Muscle of arm (tissue), 1 donor: ENCODE measurements at regions not wholly inside any gene's neighbourhood (a gene's known extent, or its start where the extent isn't known, plus 50 kb on each side); places are given as distances from the start of the nearest gene placed in this dataset.

Experiments used
- DNase-seq: peaks from one replicate; pipeline ENCODE4 v3.0.0-alpha.2; 2013

DNA sequence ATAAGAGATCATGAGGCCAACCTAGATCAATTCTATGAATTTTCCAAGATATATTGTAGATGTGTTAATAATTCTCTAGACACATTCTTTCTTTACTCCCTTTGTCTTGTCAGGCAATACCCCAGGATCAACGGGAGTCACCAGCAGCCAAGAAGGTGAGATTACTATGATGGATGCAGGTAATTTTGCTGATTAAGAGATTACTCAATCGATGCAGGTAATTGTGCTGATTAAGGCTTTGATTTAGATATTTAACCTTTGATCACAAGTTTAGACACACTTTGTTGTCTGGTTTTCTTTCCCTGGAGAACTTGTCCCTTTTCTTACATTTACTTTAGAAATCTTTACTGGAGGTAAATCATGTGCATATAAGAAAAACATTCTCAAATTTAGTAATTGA, 134.3 kb upstream of the CNTN1 start:
- DNase-seq, result no peak

DNA sequence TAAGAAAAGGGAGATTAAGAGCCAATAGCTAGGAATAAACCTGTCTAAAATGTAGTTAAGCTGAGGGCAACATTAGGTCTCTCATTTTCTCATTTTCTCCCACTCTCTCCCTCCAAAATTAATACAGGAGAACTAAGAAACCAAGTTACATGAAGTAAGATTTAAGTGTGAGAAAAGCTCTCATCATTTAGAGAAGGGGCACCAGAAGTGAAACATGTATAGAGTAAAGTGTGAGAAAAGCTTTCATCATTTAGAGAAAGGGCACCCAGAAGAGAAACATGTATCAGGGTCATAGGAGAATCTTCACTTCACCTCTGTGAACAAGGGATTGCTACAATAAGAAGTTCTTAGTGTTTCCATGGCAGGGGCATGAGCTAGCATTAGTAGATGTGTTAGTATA, 132.4 kb upstream of the CNTN1 start:
- no peak for DNase-seq

DNA sequence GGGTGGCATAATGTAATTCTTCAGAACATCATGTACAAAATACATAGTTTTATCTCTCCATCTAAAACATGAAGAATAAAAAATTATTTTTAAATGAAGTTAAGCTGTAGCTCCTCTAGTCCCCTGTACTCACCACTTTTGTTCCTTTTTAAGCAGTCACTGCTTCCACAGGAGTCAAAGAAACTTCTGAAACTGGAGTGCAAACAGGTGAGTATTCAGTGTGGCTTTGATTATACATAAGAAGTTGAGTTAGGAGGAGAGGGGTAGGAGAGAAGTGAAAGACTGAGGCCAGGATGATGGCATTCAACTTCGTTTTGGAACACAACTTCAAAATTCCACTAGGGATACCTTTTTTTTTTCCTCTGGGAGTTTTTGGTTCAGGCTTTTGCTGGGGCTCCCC, 131.4 kb upstream of the CNTN1 start:
- no peak for DNase-seq

DNA sequence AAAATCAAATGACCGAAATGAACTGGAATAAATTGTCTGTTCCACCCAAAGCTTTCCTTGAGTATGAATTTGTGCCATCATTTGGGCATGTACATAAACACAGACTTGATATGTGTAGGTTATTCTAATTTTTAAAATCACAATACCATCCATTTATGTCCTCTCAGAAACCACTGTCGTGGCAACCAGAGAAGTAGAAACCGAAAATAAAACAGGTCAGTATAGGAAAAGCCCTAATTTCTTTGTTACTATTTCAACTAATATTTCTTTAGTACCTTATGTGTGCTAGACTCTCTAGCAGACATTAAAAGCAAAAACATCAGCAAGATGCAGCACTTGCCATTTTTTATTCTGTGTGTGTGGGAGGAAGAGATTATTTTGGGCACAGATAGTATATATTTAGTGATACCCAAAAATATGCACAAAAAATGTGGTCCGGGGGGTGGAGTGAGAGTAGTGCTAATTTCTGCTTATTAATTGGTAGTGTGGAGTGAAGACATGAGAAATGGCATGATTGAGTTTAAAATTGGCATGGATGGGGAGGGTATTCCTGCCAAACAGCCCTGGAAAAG, 130.8 kb upstream of the CNTN1 start:
- DNase-seq, result no peak

DNA sequence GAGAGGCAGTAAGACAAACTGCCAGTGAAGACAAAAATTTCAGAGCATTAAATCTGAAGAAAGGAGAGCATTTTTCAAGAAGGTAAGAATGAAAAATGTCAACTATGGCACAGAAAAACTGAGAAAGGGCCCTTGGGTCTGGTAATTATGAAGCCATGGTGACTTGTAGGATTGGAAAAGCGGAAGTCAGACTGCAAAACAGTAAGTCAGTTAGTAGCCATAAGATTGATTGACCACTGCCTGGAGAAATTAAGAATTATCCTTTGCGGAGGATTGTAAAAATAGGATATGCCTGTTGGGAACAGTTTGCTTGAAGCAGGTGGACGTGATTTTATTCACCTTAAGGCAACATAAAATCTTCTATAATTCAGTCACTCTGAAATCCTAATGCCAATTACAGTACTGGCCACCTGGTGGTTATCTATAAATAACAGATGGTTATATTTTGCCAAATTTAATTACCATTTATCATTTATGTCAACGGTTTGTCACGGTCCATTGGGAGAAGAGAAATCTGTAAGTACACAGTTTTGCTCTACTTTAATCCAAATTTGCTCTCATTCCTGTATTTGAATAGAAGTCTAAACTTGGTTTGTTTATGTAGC, 127.1 kb upstream of the CNTN1 start:
- no peak for DNase-seq

DNA sequence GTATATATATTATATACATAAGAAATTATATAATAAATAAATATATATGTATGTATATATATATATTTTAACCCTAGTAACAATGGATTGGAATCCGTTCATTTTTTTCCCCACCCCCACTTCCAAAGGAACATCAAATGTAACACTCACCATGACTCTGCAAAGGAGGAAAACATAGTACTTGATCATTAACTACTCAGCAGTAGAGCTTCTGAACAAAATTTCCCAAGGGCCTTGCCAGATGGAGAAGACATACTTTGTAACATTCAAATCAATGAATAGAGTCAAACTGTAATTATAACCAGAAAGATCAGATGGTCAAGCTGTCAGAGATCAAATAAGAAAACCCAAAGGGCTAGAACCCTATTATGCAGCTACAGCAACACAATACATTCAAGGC, 126.0 kb upstream of the CNTN1 start:
- no peak for DNase-seq

DNA sequence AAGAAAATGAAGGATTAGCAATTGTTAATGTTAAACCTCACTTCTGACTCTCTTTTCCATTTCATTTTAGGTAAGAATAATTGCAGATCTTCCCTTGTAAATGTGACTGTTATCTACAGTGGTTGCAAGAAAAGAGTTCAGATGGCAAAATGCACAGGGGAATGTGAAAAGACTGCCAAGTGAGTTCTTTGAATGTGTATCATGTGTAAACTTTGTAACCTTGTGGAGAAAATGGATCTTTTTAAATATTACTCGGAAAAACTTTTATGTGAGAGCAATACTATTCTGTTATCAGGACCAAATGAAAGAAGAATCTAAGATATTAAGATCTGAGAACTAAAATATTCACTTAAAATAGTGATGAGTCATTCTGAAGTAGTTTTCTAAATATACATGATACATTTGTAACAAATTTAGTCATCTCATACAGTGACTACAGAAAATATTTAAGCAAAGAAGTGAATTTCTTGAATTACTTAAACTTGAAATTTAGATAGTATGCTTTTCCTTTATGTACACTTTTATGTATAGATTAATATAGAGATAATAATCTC, 122.5 kb upstream of the CNTN1 start:
- no peak for DNase-seq

DNA sequence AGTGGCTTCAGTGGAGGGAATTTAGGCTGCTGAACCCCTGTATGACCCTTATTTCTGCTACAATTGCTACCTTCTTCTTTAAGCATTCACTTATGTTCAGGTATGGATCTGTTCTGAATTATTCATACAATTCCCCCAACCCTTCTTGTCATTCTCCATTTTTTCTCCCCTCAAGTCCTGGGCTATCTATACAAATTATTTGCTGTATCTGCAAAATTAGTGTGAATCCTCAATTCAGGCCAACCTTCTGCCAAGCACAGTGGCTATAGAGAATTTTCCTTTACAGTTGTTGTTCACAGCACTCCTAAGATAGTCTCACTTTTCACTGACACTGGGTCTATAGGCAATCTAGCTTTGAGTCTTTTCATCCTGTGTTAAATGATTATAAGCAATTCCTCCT, 119.2 kb upstream of the CNTN1 start:
- no peak for DNase-seq

DNA sequence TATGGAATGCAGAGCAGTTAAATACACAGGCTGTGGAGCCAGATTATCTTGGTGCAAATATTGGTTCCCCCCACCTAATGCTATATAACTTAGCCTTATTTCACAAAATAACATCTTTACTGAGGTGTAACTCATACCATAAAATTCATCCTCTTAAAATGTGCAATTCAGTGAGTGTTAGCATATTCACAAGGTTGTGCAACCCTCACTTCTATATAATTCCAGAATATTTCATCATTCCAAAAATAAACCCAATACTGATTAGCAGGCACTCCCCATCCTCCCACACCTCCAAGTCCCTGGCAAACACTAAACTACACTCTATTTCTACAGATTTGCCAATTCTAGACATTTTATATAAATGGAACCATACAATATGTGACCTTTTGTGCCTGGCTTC, 116.3 kb upstream of the CNTN1 start:
- DNase-seq, result no peak

DNA sequence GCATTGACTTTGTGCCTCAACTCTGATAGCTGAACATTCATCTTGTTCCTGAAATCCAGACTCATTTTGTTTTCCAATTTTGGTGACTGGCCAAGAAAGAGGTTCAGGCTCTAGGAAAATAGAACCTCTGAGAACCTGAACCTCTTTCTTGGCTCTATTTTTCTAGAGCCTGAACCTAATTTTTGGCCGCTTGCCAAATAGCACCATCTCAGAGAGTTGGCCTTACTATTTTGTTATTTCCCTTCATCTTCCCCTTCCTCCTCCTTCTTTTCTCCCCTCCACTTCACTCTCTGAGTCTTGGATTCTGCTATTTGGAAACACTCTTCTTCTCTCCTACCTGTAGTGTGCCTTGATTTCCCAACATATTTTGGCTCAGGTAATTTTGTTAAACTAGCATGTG, 114.4 kb upstream of the CNTN1 start:
- no peak for DNase-seq

DNA sequence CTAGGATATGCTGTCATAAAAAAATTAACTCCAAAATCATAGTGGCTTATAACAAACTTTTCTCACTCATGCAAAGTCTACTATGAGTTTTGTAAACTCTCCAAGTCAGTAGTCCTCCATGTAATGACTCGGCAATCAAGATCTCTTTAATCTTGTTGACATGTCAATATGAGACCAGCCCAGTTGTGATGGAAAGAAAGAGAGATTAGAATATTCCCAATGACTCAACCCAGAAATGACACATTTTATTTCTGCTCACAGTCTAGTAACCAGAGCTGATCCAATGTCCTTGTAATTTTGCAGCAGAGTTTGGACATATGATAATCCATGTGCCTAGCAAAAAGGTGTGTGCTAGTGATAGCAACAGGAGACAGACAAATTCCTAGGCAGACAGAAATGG, 112.6 kb upstream of the CNTN1 start:
- no peak for DNase-seq

DNA sequence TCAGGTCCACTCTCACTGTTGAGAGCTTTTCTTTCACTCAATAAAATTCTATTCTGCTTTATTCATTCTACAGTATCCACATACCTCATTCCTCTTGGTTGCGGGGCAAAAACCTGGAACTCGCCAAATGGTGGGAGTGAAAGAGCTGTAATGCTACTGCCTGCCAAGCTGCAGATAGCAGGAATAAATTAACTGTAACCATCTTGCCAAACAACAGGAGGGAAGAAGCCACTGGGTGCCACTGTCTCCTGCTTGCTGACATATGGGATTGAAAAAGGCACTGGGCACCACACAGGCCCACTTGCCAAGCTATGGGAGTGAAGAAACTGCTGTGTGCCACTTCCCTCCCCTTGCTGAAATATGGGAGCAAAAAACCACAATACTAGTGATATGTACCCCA, 111.9 kb upstream of the CNTN1 start:
- DNase-seq, result no peak

DNA sequence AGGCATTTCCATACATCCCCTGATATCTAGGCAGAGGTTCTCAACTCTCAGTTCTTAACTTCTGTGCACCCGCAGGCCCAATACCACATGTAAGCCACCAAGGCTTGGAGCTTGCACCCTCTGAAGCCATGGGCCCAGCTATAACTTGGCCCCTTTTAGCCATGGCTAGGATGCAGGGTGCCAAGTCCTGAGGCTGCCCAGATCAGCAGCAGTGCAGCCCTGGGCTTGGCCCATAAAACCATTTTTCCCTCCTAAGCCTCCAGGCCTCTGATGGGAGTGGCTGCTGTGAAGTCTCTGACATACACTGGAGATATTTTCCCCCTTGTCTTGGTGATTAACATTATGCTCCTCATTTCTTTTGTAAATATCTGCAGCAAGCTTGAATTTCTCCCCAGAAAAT, 110.3 kb upstream of the CNTN1 start:
- no peak for DNase-seq

DNA sequence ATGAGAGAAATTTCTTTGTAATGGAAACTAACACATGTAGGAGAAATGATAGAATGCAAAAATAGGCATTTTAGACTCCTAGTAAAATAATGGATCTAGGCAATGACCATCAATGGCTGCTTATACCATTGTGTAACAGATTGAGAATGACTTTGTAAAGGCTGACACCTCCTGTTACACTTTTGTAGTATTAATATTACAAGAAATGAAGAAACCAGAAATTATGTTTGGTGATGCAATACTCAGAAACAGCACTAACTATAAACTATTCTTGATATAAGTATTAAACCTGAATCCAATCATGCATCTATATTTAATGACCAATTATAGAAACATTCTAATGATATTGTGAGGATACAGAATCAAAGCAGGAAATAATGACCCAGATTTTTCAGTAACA, 108.5 kb upstream of the CNTN1 start:
- DNase-seq, result no peak

DNA sequence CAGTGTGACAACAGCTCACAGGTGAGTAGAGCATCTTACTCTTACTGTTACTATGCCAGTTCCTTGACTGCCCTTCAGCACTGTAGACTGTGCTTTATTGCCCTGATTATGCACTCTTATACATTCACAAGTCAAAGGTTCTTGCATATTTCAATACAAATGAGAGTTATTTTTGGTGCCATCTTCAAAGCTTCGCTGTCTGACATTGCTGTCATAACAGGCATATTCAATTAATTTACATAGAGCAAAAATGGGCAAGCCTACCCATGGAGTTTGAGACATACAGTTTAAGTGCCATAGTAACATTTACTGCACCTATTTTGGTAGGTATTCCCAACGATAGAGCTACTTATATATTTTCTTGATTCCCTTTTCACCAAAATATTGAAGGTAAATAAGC, 107.5 kb upstream of the CNTN1 start:
- DNase-seq, result no peak

DNA sequence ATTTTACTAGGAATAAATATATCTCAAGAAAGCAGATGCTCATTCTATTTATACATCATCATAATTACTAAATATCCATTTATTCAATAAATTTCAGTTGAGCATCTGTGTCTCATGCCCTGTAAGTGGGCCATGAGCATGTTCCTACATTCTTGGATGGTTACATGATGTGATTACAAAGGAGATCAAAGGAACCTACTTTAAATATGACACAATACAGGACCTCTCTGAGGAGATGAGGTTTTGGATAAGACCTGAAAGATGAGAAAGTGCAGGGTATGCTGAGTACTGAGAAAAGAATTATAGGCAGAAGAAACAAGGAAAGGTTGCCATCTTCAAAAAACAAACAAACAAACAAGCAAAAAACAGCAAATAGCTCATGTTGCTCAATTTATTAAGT, 105.4 kb upstream of the CNTN1 start:
- no peak for DNase-seq

DNA sequence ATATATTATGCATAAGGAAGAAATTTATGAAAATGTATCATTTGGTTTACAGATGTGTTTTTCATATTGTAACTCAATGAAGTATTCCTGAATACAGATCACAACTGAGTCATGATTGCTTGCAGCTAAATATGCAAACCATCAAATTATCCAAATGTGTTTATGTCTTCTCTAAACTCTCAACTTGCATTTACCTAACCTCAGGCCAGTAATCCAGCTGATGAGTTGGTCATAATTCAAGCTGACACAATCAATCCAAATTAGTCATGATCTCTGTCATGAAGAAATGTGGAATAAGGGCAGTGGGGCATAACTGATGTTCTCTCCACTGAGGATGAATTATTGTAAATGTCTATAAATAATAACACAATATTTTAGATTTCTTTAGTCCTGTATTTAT, 104.8 kb upstream of the CNTN1 start:
- no peak for DNase-seq

DNA sequence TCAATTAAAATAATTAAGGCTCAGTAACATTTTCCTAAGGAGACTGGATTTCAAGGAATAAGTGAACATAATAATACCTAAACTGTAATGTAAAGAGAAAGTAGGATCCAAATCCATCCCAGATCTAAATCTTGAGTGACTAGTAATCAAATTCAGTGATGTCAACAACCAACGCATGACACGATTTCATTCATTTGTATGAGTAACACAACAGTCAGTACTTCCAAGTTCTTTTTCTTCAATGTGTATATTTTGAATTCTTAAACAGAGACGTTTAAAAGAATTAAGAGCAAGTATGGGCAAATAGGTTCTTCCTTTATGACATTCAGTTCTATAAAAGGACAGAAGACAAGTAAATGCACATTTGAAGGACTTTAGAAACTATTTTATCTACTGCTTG, 104.3 kb upstream of the CNTN1 start:
- DNase-seq, result no peak

DNA sequence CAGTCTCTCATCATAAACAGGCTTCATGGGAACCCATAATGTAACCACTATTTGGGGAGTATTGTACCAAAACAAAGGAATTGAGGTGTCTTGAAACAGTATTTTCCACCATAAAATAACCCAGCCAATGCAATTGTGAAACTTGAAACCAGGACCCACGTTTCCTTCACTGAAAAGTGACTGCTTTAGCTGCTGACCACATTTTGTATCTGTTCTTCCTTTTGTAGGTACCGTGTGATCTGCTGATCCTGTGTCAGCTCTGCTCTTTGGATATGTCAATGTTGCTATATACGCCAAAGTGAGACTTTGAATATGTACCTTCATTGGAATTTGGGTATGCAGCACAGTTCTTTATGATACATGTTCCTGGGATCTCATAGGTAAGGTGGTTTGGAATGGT, 95.1 kb upstream of the CNTN1 start:
- DNase-seq, result no peak

DNA sequence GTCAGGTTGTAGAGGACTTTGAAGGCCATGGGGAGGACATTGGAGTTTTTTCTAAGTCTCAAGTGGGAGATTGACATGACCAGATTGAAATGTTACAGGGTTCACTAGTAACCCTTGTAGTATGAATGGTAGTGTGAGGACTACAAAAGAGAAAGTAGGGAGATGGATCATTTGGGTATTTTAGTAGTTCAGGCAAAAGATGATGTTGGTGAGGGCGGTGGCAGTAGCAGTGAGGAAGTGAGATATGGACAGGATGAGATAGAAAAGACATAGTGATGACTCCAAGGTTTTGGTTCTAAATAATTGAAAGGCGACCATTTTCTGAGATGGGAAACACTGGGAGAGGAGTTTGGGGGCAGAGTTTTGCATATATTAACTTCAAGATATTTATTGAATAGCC, 94.2 kb upstream of the CNTN1 start:
- no peak for DNase-seq

DNA sequence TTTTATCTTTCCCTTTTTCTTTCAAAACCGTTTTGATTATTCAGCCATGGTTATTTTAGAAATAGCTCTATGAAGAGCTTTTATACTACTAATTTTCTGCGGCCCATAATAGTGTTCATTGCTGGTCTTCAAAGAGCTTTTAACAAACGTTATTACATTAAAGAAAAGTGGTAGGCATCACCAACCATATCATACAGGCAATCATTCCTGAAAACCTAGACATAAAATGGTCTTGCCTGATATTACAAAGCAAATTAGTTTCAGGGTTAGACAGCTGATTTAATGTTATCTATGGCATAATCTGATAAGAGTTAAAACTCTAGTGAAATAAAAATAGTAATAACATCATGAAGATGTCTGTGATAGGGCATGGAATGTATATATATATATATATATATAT, 89.7 kb upstream of the CNTN1 start:
- DNase-seq, result no peak

DNA sequence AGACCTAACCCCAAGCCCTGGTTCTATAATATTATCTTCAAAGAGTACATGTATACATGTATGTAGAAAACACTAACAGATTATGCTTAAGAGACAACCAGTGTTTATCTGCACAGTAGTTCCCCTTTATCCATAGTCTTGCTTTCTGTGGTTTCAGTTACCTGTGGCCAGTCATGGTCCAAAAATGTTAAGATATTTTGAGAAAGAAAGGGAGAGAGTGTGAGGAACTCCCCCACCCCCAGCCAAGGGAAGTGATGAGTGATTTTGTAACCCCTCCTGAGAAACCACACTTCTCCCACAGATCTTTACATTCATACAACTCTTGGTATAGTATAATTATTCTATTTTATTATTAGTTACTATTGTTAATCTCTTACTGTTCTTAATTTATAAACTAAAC, 77.3 kb upstream of the CNTN1 start:
- DNase-seq, result no peak

DNA sequence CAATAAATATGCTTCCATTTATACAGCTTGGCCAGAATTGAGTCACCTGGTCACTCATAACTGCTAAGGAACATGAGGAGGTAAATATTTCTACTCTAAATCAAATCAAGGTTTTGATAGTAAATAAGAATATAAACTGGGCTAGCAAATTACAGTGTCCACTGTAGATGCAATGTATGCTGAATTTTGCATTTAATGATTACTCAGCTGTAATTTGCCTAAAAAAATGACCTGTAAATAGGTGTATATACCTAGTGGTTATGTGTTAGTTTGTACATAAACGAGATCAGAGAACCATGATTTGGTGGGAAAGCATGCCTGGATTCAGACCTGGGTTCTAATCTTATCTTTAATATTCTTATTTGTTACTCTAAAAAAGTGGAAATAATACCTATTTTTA, 76.6 kb upstream of the CNTN1 start:
- DNase-seq, result no peak

DNA sequence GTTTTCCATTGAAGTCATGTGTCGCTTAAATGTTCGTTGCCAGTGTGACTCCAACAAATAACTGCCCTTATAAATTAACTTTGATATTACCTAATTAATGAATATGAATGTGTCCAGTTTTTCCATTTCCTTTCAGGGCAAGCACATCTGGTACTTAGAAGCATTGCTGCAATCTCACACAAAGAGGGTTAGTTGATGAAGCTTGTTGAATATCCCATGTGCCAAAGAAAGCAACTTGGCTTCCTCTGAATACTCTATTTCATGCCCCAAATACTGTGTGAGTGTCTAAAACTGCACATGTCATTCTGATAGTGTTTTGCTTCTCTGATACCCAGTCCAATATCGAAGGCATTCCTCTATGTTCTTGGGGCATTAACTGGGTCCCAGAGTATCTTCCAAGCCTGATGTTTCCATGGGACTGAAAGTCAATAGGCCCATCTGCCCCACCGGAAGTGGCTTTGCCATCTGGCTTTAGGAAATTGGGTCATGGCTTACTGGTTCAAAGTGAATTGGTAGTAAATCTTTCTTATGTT, 75.8 kb upstream of the CNTN1 start:
- no peak for DNase-seq
